H1 (cell line): ENCODE measurements at regions not wholly inside any gene's neighbourhood (a gene's known extent, or its start where the extent isn't known, plus 50 kb on each side); places are given as distances from the start of the nearest gene placed in this dataset.

Experiments used
- CTCF ChIA-PET: fragments of 300-600 bp; sonication (Branson Sonifier 250); formaldehyde crosslinking; loops from one replicate; lab custom pipeline; 2021; ENCODE audit not compliant: partially characterized antibody; lab: Charles Lee
- POLR2A ChIA-PET: fragments of 300-600 bp; sonication (Branson Sonifier 250); formaldehyde crosslinking; loops from one replicate; lab custom pipeline; 2021; ENCODE audit warnings: inconsistent platforms; ENCODE audit not compliant: partially characterized antibody; lab: Charles Lee
- DNase-seq, 2 experiments: peaks; one replicate each; pipeline versions ENCODE4 v3.0.0 to v3.0.0-alpha.2; 2010 to 2022; ENCODE audit warnings: low spot score in 2 of 2, low read depth in 1 of 2, mixed read lengths in 1 of 2
- FAIRE-seq: peaks from 2 replicates; lab custom pipeline; 2011; peaks lifted over from hg19 to GRCh38; lab: Jason Lieb, UNC
- H2AFZ ChIP-seq: 2 replicates; pipeline ENCODE4 v1.8.1; 2012; ENCODE audit warnings: low read length, inconsistent platforms
- H2AK5ac ChIP-seq: 2 replicates; pipeline ENCODE4 v1.6.1; 2013; ENCODE audit warnings: low read depth, low read length
- H2BK120ac ChIP-seq: replicated peaks from 2 replicates; pipeline ENCODE3; 2013; ENCODE audit warnings: low read depth, low read length, inconsistent platforms
- H2BK12ac ChIP-seq: 2 replicates; pipeline ENCODE4 v1.6.1; 2013; ENCODE audit warnings: low read depth, low read length
- H2BK15ac ChIP-seq: 2 replicates; pipeline ENCODE4 v1.6.1; 2013; ENCODE audit warnings: low read length
- H2BK20ac ChIP-seq: 2 replicates; pipeline ENCODE4 v1.6.1; 2013; ENCODE audit warnings: low read length
- H2BK5ac ChIP-seq: 2 replicates; pipeline ENCODE4 v1.6.1; 2013; ENCODE audit warnings: low read depth, low read length
- H3K14ac ChIP-seq: 2 replicates; pipeline ENCODE4 v1.6.1; 2013; ENCODE audit warnings: inconsistent platforms; ENCODE audit not compliant: insufficient read length
- H3K18ac ChIP-seq: 2 replicates; pipeline ENCODE4 v1.6.1; 2013; ENCODE audit warnings: low read length; ENCODE audit errors: extremely low read depth
- H3K23ac ChIP-seq: 2 replicates; pipeline ENCODE4 v1.6.1; 2013; ENCODE audit warnings: inconsistent platforms; ENCODE audit not compliant: insufficient read length
- H3K23me2 ChIP-seq: 2 replicates; pipeline ENCODE4 v1.6.1; 2013; ENCODE audit warnings: low read depth, low read length
- H3K27ac ChIP-seq: 2 replicates; pipeline ENCODE4 v1.6.1; 2011; ENCODE audit warnings: low read depth, low read length, inconsistent platforms
- H3K27me3 ChIP-seq, 4 experiments: replicated peaks in 1 of 4; 1 replicate in 1 of 4; 2 replicates in 3 of 4; pipeline versions ENCODE4 v1.6.1 to v1.8.1; 2011 to 2013; ENCODE audit warnings: low read length in 3 of 4, mild to moderate bottlenecking in 3 of 4, inconsistent platforms in 2 of 4, mixed read lengths in 2 of 4, moderate library complexity in 1 of 4; ENCODE audit not compliant: control insufficient read depth in 3 of 4, insufficient read depth in 3 of 4; ENCODE audit errors: extremely low read depth in 1 of 4
- H3K36me3 ChIP-seq, 4 experiments: 2 replicates each; pipeline versions ENCODE4 v1.6.1 to v1.8.1; 2011 to 2013; ENCODE audit warnings: mild to moderate bottlenecking in 4 of 4, low read length in 3 of 4, moderate library complexity in 2 of 4, control low read depth in 1 of 4, inconsistent platforms in 1 of 4; ENCODE audit not compliant: insufficient read depth in 4 of 4, control insufficient read depth in 2 of 4
- H3K4ac ChIP-seq: replicated peaks from 2 replicates; pipeline ENCODE3; 2013; ENCODE audit warnings: low read length, low read depth, mixed read lengths, inconsistent platforms; ENCODE audit not compliant: insufficient read length
- H3K4me1 ChIP-seq, 4 experiments: replicated peaks in 1 of 4; 1 replicate in 1 of 4; 2 replicates in 3 of 4; pipeline versions ENCODE4 v1.6.1 to v1.8.1; 2011 to 2013; ENCODE audit warnings: low read length in 3 of 4, inconsistent platforms in 2 of 4, mixed read lengths in 1 of 4; ENCODE audit not compliant: insufficient read depth in 4 of 4, control insufficient read depth in 3 of 4
- H3K4me2 ChIP-seq, 2 experiments: 2 replicates each; pipeline versions ENCODE4 v1.6.1 to v1.8.1; 2011 to 2013; ENCODE audit warnings: low read depth in 2 of 2, low read length in 2 of 2, control low read depth in 1 of 2, inconsistent platforms in 1 of 2, mild to moderate bottlenecking in 1 of 2; ENCODE audit not compliant: insufficient read depth in 1 of 2
- H3K4me3 ChIP-seq, 4 experiments: fragments of 200-600, 300-600 bp in 1 of 4; sonication (generic), shearing (Covaris generic), sonication (Bioruptor Twin) in 1 of 4; 2 replicates each; pipeline versions ENCODE4 v1.5.1 to v1.8.1; 2011 to 2016; ENCODE audit warnings: low read length in 4 of 4, low read depth in 3 of 4, control low read depth in 2 of 4, inconsistent platforms in 2 of 4, mild to moderate bottlenecking in 2 of 4, mixed read lengths in 1 of 4, moderate library complexity in 1 of 4; ENCODE audit not compliant: insufficient read depth in 2 of 4; ENCODE audit errors: extremely low read depth in 1 of 4
- H3K56ac ChIP-seq: replicated peaks from 2 replicates; pipeline ENCODE3; 2013; ENCODE audit warnings: low read depth, mild to moderate bottlenecking, mixed read lengths, low read length, inconsistent platforms; ENCODE audit not compliant: insufficient read length
- H3K79me1 ChIP-seq: 2 replicates; pipeline ENCODE4 v1.6.1; 2013; ENCODE audit warnings: low read depth, low read length, control low read depth
- H3K79me2 ChIP-seq, 2 experiments: 2 replicates each; pipeline versions ENCODE4 v1.6.1 to v1.8.1; 2012 to 2013; ENCODE audit warnings: low read length in 2 of 2, mild to moderate bottlenecking in 2 of 2, inconsistent platforms in 1 of 2; ENCODE audit not compliant: insufficient read depth in 2 of 2, control insufficient read depth in 1 of 2
- H3K9ac ChIP-seq, 4 experiments: replicated peaks in 1 of 4; 1 replicate in 1 of 4; 2 replicates in 3 of 4; pipeline versions ENCODE4 v1.6.1 to v1.8.1; 2011 to 2013; ENCODE audit warnings: low read depth in 3 of 4, low read length in 3 of 4, control low read depth in 2 of 4, mild to moderate bottlenecking in 2 of 4, moderate library complexity in 2 of 4, inconsistent platforms in 1 of 4; ENCODE audit errors: extremely low read depth in 1 of 4
- H3K9me3 ChIP-seq, 2 experiments: 2 replicates each; pipeline versions ENCODE4 v1.6.1 to v1.8.1; 2012 to 2013; ENCODE audit warnings: mild to moderate bottlenecking in 2 of 2, moderate library complexity in 2 of 2, control low read depth in 1 of 2, inconsistent platforms in 1 of 2, low read depth in 1 of 2, low read length in 1 of 2, mixed read lengths in 1 of 2; ENCODE audit not compliant: insufficient read depth in 2 of 2
- H4K20me1 ChIP-seq, 2 experiments: replicated peaks in 1 of 2; 2 replicates each; pipeline versions ENCODE3 to v1.8.1; 2011 to 2013; ENCODE audit warnings: inconsistent platforms in 2 of 2, low read length in 2 of 2, mild to moderate bottlenecking in 1 of 2; ENCODE audit not compliant: insufficient read depth in 2 of 2, control insufficient read depth in 1 of 2
- H4K5ac ChIP-seq: 2 replicates; pipeline ENCODE4 v1.6.1; 2013; ENCODE audit warnings: low read length, low read depth, mixed read lengths, inconsistent platforms; ENCODE audit not compliant: insufficient read length
- H4K8ac ChIP-seq: 2 replicates; pipeline ENCODE4 v1.8.0; 2013; ENCODE audit warnings: mild to moderate bottlenecking, moderate library complexity, low read length, inconsistent platforms; ENCODE audit not compliant: insufficient read depth; ENCODE audit errors: extremely low read depth
- H4K91ac ChIP-seq: replicated peaks from 2 replicates; pipeline ENCODE3; 2013; ENCODE audit warnings: low read length, mixed read lengths, inconsistent platforms; ENCODE audit not compliant: insufficient read length
- EZH2 ChIP-seq: fragments of 200-600 bp; sonication (generic); IDR thresholded peaks from 2 replicates; pipeline ENCODE4 v1.7.1; 2012; ENCODE audit warnings: low read depth, mild to moderate bottlenecking, moderate library complexity, low read length, inconsistent platforms; ENCODE audit not compliant: severe bottlenecking
- JUND ChIP-seq: IDR thresholded peaks from 2 replicates; pipeline ENCODE4 v1.6.1; 2011; ENCODE audit warnings: mild to moderate bottlenecking, improper control_type of control experiment, low read length
- KDM5A ChIP-seq: fragments of 200-600 bp; IDR thresholded peaks from 2 replicates; pipeline ENCODE4 v1.7.1; 2012; ENCODE audit warnings: mild to moderate bottlenecking, low read length, inconsistent platforms, mixed read lengths
- TBP ChIP-seq: IDR thresholded peaks from 2 replicates; pipeline ENCODE4 v1.6.1; 2011; ENCODE audit warnings: low read depth, low read length, improper control_type of control experiment
- WGBS, 2 experiments: shearing (Covaris generic) in 1 of 2; methylation state at CpG; one replicate each; pipeline versions ENCODE4 v1.1.6 to v1.1.7; 2013 to 2015; ENCODE audit warnings: low lambda C conversion rate in 2 of 2, mixed read lengths in 2 of 2, inconsistent platforms in 1 of 2, low coverage in 1 of 2, missing lambda C conversion rate in 1 of 2; ENCODE audit not compliant: insufficient replicate concordance in 2 of 2, insufficient coverage in 1 of 2, insufficient read length in 1 of 2; ENCODE audit errors: extremely low coverage in 1 of 2, missing lambda C conversion rate in 1 of 2; 5-methylcytosine and 5-hydroxymethylcytosine counted together

- Histone ChIP-seq H3K4me2 (no peak overlapping the region), H3K18ac (no peak overlapping the region), H3K14ac (no peak overlapping the region), H3K4me1 (peaks cover 0 to 3% (median 2%) of the 10 kb centered on the region in 4 experiments; a peak in 4 of 7 replicates), H2BK120ac (no peak overlapping the region), H2BK20ac (no peak overlapping the region), H4K20me1 (no peaks in the 10 kb centered on the region), H3K36me3 (no peaks in the 10 kb centered on the region), H2AK5ac (no peak overlapping the region), H4K8ac (no peak overlapping the region), H4K5ac (no peak overlapping the region), H3K4me3 (no peak overlapping the region), H3K56ac (no peak overlapping the region), H2BK5ac (no peak overlapping the region), H3K9ac (no peak overlapping the region), H3K23me2 (no peaks in the 10 kb centered on the region), H3K27me3 (peaks cover 0 to 3% (median 0%) of the 10 kb centered on the region in 4 experiments; a peak in 1 of 7 replicates), H3K23ac (no peak overlapping the region), H3K79me1 (no peaks in the 10 kb centered on the region), H2BK12ac (no peak overlapping the region), H4K91ac (no peak overlapping the region), H2AFZ (no peak overlapping the region), H3K4ac (no peak overlapping the region), H3K9me3 (no peaks in the 10 kb centered on the region; a peak in 1 of 4 replicates), H2BK15ac (no peak overlapping the region), H3K79me2 (no peaks in the 10 kb centered on the region), H3K27ac (no peak overlapping the region)
- ChIA-PET CTCF (interaction anchor here (1.7 to 3.6 kb wide), 3 partner anchors 10 to 15 kb away, joined by 4 to 20 read pairs (median 7); no protein-coding TSS in a partner anchor), POLR2A (interaction anchor here (0.7 kb wide), 2 partner anchors 12 to 356 kb away, joined by 3 to 4 read pairs; no protein-coding TSS in a partner anchor)
- FAIRE-seq (no peak), DNase-seq (no peak)
- 84% methylated on average over 3 of the region's 3 CpGs; no CpG with 5 or more reads in 1 of the 2 experiments for WGBS, 2 experiments
- TF ChIP-seq TBP (no peak), JUND (peak; percentile 71), KDM5A (no peak), EZH2 (no peak)
These were observed 246.1 kb upstream of the TUT7 start for GRCh38 chr9:86600291-86600690.
